A549 (cell line): ENCODE measurements at regions not wholly inside any gene's neighbourhood (a gene's known extent, or its start where the extent isn't known, plus 50 kb on each side); places are given as distances from the start of the nearest gene placed in this dataset.

Experiments
- ATAC-seq, 2 experiments: fragments of 200-7000 bp in 1 of 2; fragments of >200 bp in 1 of 2; cut with Nextera tagmentation in 1 of 2; cut with Tn5 transposase in 1 of 2; 3 replicates each; pipeline versions ENCODE4 v1.8.0 to v1.9.1; 2018 to 2020; ENCODE audit warnings: mild to moderate bottlenecking in 1 of 2, moderate library complexity in 1 of 2
- CTCF ChIA-PET: fragments of 300-600 bp; sonication (Branson Sonifier 250); formaldehyde crosslinking; extraction: SDS; loops from one replicate; lab custom pipeline; 2021; ENCODE audit warnings: antibody characterized with exemption, inconsistent platforms; lab: Yijun Ruan, JAX
- POLR2A ChIA-PET: fragments of 350-600 bp; formaldehyde crosslinking; extraction: SDS; loops from one replicate; lab custom pipeline; 2021; ENCODE audit warnings: antibody characterized with exemption, inconsistent platforms; lab: Yijun Ruan, JAX
- DNase-seq, 2 experiments: peaks; one replicate each; pipeline versions ENCODE4 v3.0.0 to v3.0.0-alpha.2; 2011 to 2016; ENCODE audit warnings: low read depth in 1 of 2, low spot score in 1 of 2
- FAIRE-seq: peaks from 2 replicates; lab custom pipeline; 2011; peaks lifted over from hg19 to GRCh38; lab: Jason Lieb, UNC
- H3K27ac ChIP-seq, 2 experiments: fragments of >200 bp; sonication (Bioruptor Twin); formaldehyde crosslinking; 3 replicates each; pipeline ENCODE4 v1.5.1; 2016 to 2017
- H3K4me1 ChIP-seq: fragments of >200 bp; sonication (Bioruptor Twin); formaldehyde crosslinking; 3 replicates; pipeline ENCODE4 v1.6.1; 2016
- H3K4me2 ChIP-seq: fragments of >200 bp; sonication (Bioruptor Twin); formaldehyde crosslinking; 3 replicates; pipeline ENCODE4 v1.6.1; 2016
- H3K4me3 ChIP-seq: fragments of >200 bp; sonication (Bioruptor Twin); formaldehyde crosslinking; 3 replicates; pipeline ENCODE4 v1.5.1; 2016
- H3K9me3 ChIP-seq: fragments of >200 bp; sonication (Bioruptor Twin); formaldehyde crosslinking; 3 replicates; pipeline ENCODE4 v1.6.1; 2016
- CBX8 ChIP-seq: fragments of 200-600 bp; sonication (generic); IDR thresholded peaks from 2 replicates; pipeline ENCODE4 v1.6.1; 2016
- CHD2 ChIP-seq: fragments of 150-350 bp; IDR thresholded peaks from 2 replicates; pipeline ENCODE4 v1.6.1; 2014; ENCODE audit warnings: low read length; ENCODE audit not compliant: partially characterized antibody
- EHMT2 ChIP-seq: fragments of 200-600 bp; sonication (generic); IDR thresholded peaks from 2 replicates; pipeline ENCODE4 v1.6.1; 2016; ENCODE audit warnings: antibody characterized with exemption, low read depth, mild to moderate bottlenecking, moderate library complexity
- EP300 ChIP-seq, 2 experiments: fragments of >200 bp; sonication (Bioruptor Twin); formaldehyde crosslinking; IDR thresholded peaks; 2 replicates in 1 of 2; 3 replicates in 1 of 2; pipeline ENCODE4 v1.6.1; 2016 to 2017
- ESRRA ChIP-seq: fragments of 150-350 bp; IDR thresholded peaks from 2 replicates; pipeline ENCODE4 v1.6.1; 2014; ENCODE audit warnings: mild to moderate bottlenecking, low read length, borderline replicate concordance
- GATA3 ChIP-seq: IDR thresholded peaks from 2 replicates; pipeline ENCODE4 v1.6.1; 2012; ENCODE audit warnings: borderline replicate concordance
- HOXA7 ChIP-seq: fragments of 250-450 bp; sonication (Bioruptor Pico); IDR thresholded peaks from 2 replicates; pipeline ENCODE4 v1.5.0; 2020; ENCODE audit warnings: mild to moderate bottlenecking, moderate library complexity
- HOXB13 ChIP-seq: fragments of 250-450 bp; sonication (Bioruptor Pico); IDR thresholded peaks from 2 replicates; pipeline ENCODE4 v1.5.0; 2020; ENCODE audit warnings: low read depth, mild to moderate bottlenecking, moderate library complexity
- HOXB5 ChIP-seq: fragments of 250-450 bp; sonication (Bioruptor Pico); IDR thresholded peaks from 2 replicates; pipeline ENCODE4 v1.5.0; 2020; ENCODE audit warnings: mild to moderate bottlenecking, moderate library complexity
- JUN ChIP-seq, 2 experiments: fragments of >200 bp; sonication (Bioruptor Twin); formaldehyde crosslinking; IDR thresholded peaks; 2 replicates in 1 of 2; 3 replicates in 1 of 2; pipeline ENCODE4 v1.6.1; 2016 to 2017
- KDM1A ChIP-seq: fragments of 200-600 bp; sonication (generic); IDR thresholded peaks from 2 replicates; pipeline ENCODE4 v1.6.1; 2016; ENCODE audit warnings: low read depth, mild to moderate bottlenecking
- KDM5A ChIP-seq: fragments of 200-600 bp; sonication (generic); IDR thresholded peaks from 2 replicates; pipeline ENCODE4 v1.6.1; 2016; ENCODE audit warnings: antibody characterized with exemption, mild to moderate bottlenecking
- MAZ ChIP-seq: fragments of 150-350 bp; IDR thresholded peaks from 2 replicates; pipeline ENCODE4 v1.6.1; 2014; ENCODE audit warnings: antibody characterized with exemption, low read depth, low read length, borderline replicate concordance
- POLR2AphosphoS2 ChIP-seq: conservative IDR thresholded peaks from 2 replicates; pipeline ENCODE4 v1.6.1; 2012; ENCODE audit warnings: low read length, improper control_type of control experiment, inconsistent platforms
- RFX5 ChIP-seq: fragments of 450-650 bp; IDR thresholded peaks from 2 replicates; pipeline ENCODE4 v1.7.1; 2014; ENCODE audit warnings: antibody characterized with exemption, mild to moderate bottlenecking, moderate library complexity
- SMC3 ChIP-seq: fragments of >200 bp; sonication (Bioruptor Twin); formaldehyde crosslinking; IDR thresholded peaks from 3 replicates; pipeline ENCODE4 v1.6.1; 2018; ENCODE audit warnings: inconsistent platforms
- SREBF2 ChIP-seq: fragments of 450-650 bp; IDR thresholded peaks from 2 replicates; pipeline ENCODE4 v1.6.1; 2014; ENCODE audit warnings: mild to moderate bottlenecking, moderate library complexity
- TP53 ChIP-seq: fragments of 250-450 bp; sonication (Bioruptor Pico); IDR thresholded peaks from 2 replicates; pipeline ENCODE4 v1.5.0; 2021; ENCODE audit warnings: mild to moderate bottlenecking, moderate library complexity
- ZFP36 ChIP-seq: fragments of 450-650 bp; IDR thresholded peaks from 2 replicates; pipeline ENCODE4 v1.6.1; 2014; ENCODE audit warnings: borderline replicate concordance; ENCODE audit not compliant: partially characterized antibody
- WGBS: methylation state at CpG from one replicate; pipeline ENCODE4 v1.1.6; 2017; ENCODE audit errors: missing lambda C conversion rate; 5-methylcytosine and 5-hydroxymethylcytosine counted together
- TF ChIP-seq, protein P1 (sequence below): fragments of 250-450 bp; sonication (Bioruptor Pico); IDR thresholded peaks from 2 replicates; pipeline ENCODE4 v1.5.0; 2021; ENCODE audit warnings: mild to moderate bottlenecking, moderate library complexity, borderline replicate concordance
- TF ChIP-seq, protein P2 (sequence below): fragments of 450-650 bp; IDR thresholded peaks from 2 replicates; pipeline ENCODE4 v1.6.1; 2014; ENCODE audit warnings: antibody characterized with exemption
- TF ChIP-seq, protein P3 (sequence below): fragments of 250-450 bp; sonication (Bioruptor Pico); IDR thresholded peaks from 2 replicates; pipeline ENCODE4 v1.5.0; 2020; ENCODE audit warnings: low read depth, mild to moderate bottlenecking, moderate library complexity
- TF ChIP-seq, protein P4 (sequence below): fragments of >200 bp; sonication (Bioruptor Twin); formaldehyde crosslinking; IDR thresholded peaks from 3 replicates; pipeline ENCODE4 v1.6.1; 2016
- TF ChIP-seq, protein P5 (sequence below): fragments of >200 bp; sonication (Bioruptor Twin); formaldehyde crosslinking; IDR thresholded peaks from 2 replicates; pipeline ENCODE4 v1.6.1; 2016

DNA sequence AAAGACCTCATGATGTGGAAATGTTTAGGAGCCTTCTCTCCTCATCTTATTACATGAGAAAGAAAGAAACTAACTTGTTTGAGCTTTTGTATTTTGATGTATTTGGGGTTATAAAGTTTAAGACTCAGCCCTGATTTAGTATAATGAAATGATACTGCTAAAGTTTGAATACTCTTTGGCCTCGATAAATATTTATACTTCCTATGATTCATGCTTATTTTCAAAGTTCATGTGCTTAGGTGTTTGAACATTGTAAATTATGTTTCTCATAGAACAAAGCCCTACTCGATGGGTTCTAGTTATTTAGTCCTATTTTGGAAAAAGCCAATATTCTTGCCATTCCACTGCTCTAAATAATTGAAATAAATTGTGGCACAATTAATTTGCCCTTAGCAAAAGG, 303.2 kb downstream of the ZWINT start:
- Histone ChIP-seq H3K4me3 (no peak overlapping the region), H3K4me1 (no peaks in the 10 kb centered on the region)
- ATAC-seq (no peak), FAIRE-seq (no peak)
- CTCF ChIA-PET, result no interaction called here
- no peak for TF ChIP-seq CHD2
- TF ChIP-seq POLR2AphosphoS2, result no peak
- TF ChIP-seq HOXB5 (CRISPR knock-in tag), result no peak
- TF ChIP-seq, protein P1, sequence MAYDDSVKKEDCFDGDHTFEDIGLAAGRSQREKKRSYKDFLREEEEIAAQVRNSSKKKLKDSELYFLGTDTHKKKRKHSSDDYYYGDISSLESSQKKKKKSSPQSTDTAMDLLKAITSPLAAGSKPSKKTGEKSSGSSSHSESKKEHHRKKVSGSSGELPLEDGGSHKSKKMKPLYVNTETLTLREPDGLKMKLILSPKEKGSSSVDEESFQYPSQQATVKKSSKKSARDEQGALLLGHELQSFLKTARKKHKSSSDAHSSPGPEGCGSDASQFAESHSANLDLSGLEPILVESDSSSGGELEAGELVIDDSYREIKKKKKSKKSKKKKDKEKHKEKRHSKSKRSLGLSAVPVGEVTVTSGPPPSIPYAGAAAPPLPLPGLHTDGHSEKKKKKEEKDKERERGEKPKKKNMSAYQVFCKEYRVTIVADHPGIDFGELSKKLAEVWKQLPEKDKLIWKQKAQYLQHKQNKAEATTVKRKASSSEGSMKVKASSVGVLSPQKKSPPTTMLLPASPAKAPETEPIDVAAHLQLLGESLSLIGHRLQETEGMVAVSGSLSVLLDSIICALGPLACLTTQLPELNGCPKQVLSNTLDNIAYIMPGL (CRISPR knock-in tag), result no peak
- TF ChIP-seq, protein P2, sequence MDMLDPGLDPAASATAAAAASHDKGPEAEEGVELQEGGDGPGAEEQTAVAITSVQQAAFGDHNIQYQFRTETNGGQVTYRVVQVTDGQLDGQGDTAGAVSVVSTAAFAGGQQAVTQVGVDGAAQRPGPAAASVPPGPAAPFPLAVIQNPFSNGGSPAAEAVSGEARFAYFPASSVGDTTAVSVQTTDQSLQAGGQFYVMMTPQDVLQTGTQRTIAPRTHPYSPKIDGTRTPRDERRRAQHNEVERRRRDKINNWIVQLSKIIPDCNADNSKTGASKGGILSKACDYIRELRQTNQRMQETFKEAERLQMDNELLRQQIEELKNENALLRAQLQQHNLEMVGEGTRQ, result no peak
- no peak for TF ChIP-seq JUN (IDR thresholded peaks at IDR 0.05)
- no peak for TF ChIP-seq HOXA7 (CRISPR knock-in tag)
- TF ChIP-seq, protein P3, sequence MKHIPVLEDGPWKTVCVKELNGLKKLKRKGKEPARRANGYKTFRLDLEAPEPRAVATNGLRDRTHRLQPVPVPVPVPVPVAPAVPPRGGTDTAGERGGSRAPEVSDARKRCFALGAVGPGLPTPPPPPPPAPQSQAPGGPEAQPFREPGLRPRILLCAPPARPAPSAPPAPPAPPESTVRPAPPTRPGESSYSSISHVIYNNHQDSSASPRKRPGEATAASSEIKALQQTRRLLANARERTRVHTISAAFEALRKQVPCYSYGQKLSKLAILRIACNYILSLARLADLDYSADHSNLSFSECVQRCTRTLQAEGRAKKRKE (CRISPR knock-in tag), result no peak
- TF ChIP-seq, protein P4, sequence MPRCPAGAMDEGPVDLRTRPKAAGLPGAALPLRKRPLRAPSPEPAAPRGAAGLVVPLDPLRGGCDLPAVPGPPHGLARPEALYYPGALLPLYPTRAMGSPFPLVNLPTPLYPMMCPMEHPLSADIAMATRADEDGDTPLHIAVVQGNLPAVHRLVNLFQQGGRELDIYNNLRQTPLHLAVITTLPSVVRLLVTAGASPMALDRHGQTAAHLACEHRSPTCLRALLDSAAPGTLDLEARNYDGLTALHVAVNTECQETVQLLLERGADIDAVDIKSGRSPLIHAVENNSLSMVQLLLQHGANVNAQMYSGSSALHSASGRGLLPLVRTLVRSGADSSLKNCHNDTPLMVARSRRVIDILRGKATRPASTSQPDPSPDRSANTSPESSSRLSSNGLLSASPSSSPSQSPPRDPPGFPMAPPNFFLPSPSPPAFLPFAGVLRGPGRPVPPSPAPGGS, result no peak
- no peak for TF ChIP-seq KDM5A
- TF ChIP-seq ZFP36, result no peak
- no peak for TF ChIP-seq SREBF2
- TF ChIP-seq, all 56 proteins: peak for 0
- Histone ChIP-seq H3K9me3 (no peaks in the 10 kb centered on the region), H3K4me2 (no peak overlapping the region), H3K27ac (no peak overlapping the region)
- DNase-seq, result no peak
- WGBS, result 1% methylated on average over 2 of the region's 2 CpGs
- POLR2A ChIA-PET, result no interaction called here

DNA sequence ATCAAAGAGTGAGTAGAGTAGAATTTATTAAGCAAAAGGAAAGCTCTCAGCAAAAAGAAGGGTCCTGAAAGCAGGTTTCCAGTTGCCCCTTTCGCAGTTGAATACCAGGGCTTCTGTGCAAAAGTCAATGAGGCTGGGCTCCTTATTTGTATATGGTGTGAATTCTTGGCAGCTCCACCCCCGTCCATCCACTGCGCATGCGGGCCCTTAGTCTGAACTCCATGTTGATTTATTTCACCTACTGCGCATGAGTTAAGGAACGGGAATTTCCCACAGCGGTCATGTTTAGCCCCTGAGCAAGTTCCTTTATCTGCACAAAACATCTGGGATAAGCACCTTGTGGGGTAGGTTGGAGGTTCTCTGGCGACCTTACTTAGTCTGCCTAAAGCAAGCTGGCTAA, 325.6 kb downstream of the ZWINT start:
- TF ChIP-seq, protein P5, sequence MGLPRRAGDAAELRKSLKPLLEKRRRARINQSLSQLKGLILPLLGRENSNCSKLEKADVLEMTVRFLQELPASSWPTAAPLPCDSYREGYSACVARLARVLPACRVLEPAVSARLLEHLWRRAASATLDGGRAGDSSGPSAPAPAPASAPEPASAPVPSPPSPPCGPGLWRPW, result no peak
- no peak for TF ChIP-seq RFX5
- no peak for TF ChIP-seq KDM1A
- no peak for TF ChIP-seq MAZ
- no peak for TF ChIP-seq CBX8
- TF ChIP-seq ZFP36, result no peak
- TF ChIP-seq ESRRA, result no peak
- no peak for TF ChIP-seq HOXB13 (CRISPR knock-in tag)
- TF ChIP-seq EP300 (IDR thresholded peaks at IDR 0.05), result no peak
- no peak for TF ChIP-seq CHD2
- no peak for TF ChIP-seq KDM5A
- no peak for TF ChIP-seq GATA3
- no peak for TF ChIP-seq TP53 (CRISPR knock-in tag)
- no peak for TF ChIP-seq SMC3
- no peak for TF ChIP-seq EHMT2
- TF ChIP-seq, all 56 proteins: peak for 0
- 47% methylated on average over 8 of the region's 8 CpGs for WGBS

More for the DNA sequence above, 325.6 kb downstream of the ZWINT start:
- Histone ChIP-seq H3K4me2 (no peak overlapping the region), H3K9me3 (no peaks in the 10 kb centered on the region; the same call in 2 of the 3 replicates), H3K27ac (no peak overlapping the region), H3K4me1 (no peaks in the 10 kb centered on the region), H3K4me3 (no peak overlapping the region)
- ATAC-seq (no peak), DNase-seq (no peak), FAIRE-seq (no peak)
- ChIA-PET POLR2A (no interaction called here), CTCF (no interaction called here)
